Keratinocyte (primary cell): ENCODE measurements at regions not wholly inside any gene's neighbourhood (a gene's known extent, or its start where the extent isn't known, plus 50 kb on each side); places are given as distances from the start of the nearest gene placed in this dataset.

Experiments used
- DNase-seq: peaks from one replicate; pipeline ENCODE4 v3.0.0-alpha.2; 2011; ENCODE audit warnings: low read depth, missing footprints, low spot score
- FAIRE-seq: peaks from 2 replicates; lab custom pipeline; 2011; peaks lifted over from hg19 to GRCh38; lab: Jason Lieb, UNC
- H2AFZ ChIP-seq: 2 replicates; pipeline ENCODE4 v1.6.0; 2012; ENCODE audit warnings: low read length, control low read depth, inconsistent platforms; ENCODE audit not compliant: control insufficient read depth
- H3K27ac ChIP-seq: 2 replicates; pipeline ENCODE4 v1.5.1; 2011; ENCODE audit warnings: low read length; ENCODE audit not compliant: control insufficient read depth, insufficient read depth
- H3K27me3 ChIP-seq: 3 replicates; pipeline ENCODE4 v1.6.0; 2011; ENCODE audit warnings: low read length; ENCODE audit not compliant: control insufficient read depth, insufficient read depth; ENCODE audit errors: extremely low read depth
- H3K36me3 ChIP-seq, 2 experiments: 2 replicates in 1 of 2; 3 replicates in 1 of 2; pipeline ENCODE4 v1.5.1; 2011; ENCODE audit warnings: low read length in 2 of 2, mild to moderate bottlenecking in 1 of 2; ENCODE audit not compliant: control insufficient read depth in 2 of 2, insufficient read depth in 2 of 2; ENCODE audit errors: extremely low read depth in 1 of 2
- H3K4me1 ChIP-seq: 3 replicates; pipeline ENCODE4 v1.5.1; 2011; ENCODE audit warnings: low read length; ENCODE audit not compliant: control insufficient read depth, insufficient read depth; ENCODE audit errors: extremely low read depth
- H3K4me2 ChIP-seq: 3 replicates; pipeline ENCODE4 v1.6.0; 2011; ENCODE audit warnings: low read depth, low read length; ENCODE audit not compliant: control insufficient read depth, insufficient read depth; ENCODE audit errors: extremely low read depth
- H3K4me3 ChIP-seq, 3 experiments: fragments of 200-600 bp in 1 of 3; sonication (generic) in 1 of 3; 2 replicates in 2 of 3; 3 replicates in 1 of 3; pipeline ENCODE4 v1.5.1; 2011 to 2016; ENCODE audit warnings: low read length in 3 of 3, mild to moderate bottlenecking in 3 of 3, control low read depth in 2 of 3, inconsistent platforms in 1 of 3, low read depth in 1 of 3, mixed read lengths in 1 of 3, mixed run types in 1 of 3, moderate library complexity in 1 of 3; ENCODE audit not compliant: control insufficient read depth in 2 of 3, insufficient read depth in 2 of 3; ENCODE audit errors: extremely low read depth in 1 of 3
- H3K79me2 ChIP-seq: 2 replicates; pipeline ENCODE4 v1.6.0; 2012; ENCODE audit warnings: low read length; ENCODE audit not compliant: control insufficient read depth, insufficient read depth
- H3K9ac ChIP-seq: 3 replicates; pipeline ENCODE4 v1.6.0; 2011; ENCODE audit warnings: low read length; ENCODE audit not compliant: control insufficient read depth, insufficient read depth; ENCODE audit errors: extremely low read depth
- H3K9me1 ChIP-seq: 3 replicates; pipeline ENCODE4 v1.6.0; 2011; ENCODE audit warnings: low read length; ENCODE audit not compliant: control insufficient read depth, insufficient read depth; ENCODE audit errors: extremely low read depth
- H3K9me3 ChIP-seq: 2 replicates; pipeline ENCODE4 v1.5.1; 2012; ENCODE audit warnings: low read depth, low read length; ENCODE audit not compliant: control insufficient read depth
- H4K20me1 ChIP-seq: 3 replicates; pipeline ENCODE4 v1.6.0; 2011; ENCODE audit warnings: low read length; ENCODE audit not compliant: control insufficient read depth, insufficient read depth; ENCODE audit errors: extremely low read depth
- EZH2 ChIP-seq: IDR thresholded peaks from one replicate; pipeline ENCODE4 v1.6.1; 2012; ENCODE audit warnings: inconsistent platforms, mild to moderate bottlenecking, low read length, moderate library complexity
- dilution Hi-C: fragments of 300-500 bp; cut with MboI; formaldehyde crosslinking; loops from one replicate; pipeline ENCODE4 v1.7.0; 2020; ENCODE audit warnings: low sequenced_read_pairs; ENCODE audit not compliant: extremely low pct_ligation_motif_present
- TF ChIP-seq, protein P1 (sequence below), 3 experiments: IDR thresholded peaks in 1 of 3; conservative IDR thresholded peaks in 1 of 3; optimal IDR thresholded peaks in 1 of 3; 2 replicates in 2 of 3; 3 replicates in 1 of 3; pipeline versions ENCODE3 to v1.5.1; 2011; ENCODE audit warnings: low read length in 3 of 3, mild to moderate bottlenecking in 3 of 3, moderate library complexity in 2 of 3, control low read depth in 1 of 3, inconsistent platforms in 1 of 3; ENCODE audit not compliant: insufficient read depth in 2 of 3; ENCODE audit errors: extremely low read depth in 1 of 3

DNA sequence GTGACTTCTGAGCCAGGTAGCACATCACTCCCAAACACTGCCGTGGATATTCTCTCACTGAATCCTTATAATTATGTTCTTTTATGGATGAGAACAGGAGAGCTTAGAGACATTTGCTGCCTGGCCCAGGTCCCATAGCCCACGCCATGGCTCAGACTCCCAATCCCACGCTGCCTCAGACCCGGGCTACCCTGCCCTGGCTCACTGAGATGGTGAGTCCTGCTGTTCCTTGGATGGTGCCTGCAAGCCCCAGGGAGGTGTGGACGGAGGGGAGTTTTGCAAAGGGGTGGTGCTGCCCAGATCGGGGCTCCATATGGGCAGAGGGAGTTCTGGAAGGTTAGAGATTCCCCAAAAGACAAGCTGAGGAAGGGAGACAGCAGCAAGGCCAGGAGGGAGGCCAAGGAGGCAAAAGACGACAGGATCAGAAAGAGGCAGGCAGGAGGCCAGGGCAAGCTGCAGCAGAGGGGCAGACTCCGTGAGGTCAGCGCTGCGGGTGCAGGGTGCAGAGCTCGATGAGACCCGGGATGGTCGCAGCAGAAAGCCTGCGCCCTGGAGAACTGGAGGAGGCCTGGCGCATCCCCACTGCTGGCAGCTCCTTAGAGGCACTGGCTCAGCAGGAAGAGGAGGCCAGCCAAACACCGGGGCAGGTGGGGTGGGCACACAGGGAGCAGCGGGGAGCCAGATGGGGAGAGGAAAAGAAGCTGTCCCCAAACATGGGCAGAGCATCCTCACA lies 95.7 kb upstream of the ALDH1A3 start:
- dilution Hi-C loops, result no loop called here
- Histone ChIP-seq H3K4me1 (no peaks in the 10 kb centered on the region), H3K36me3 (no peaks in the 10 kb centered on the region), H3K4me2 (no peak overlapping the region), H3K9ac (no peak overlapping the region), H3K27me3 (no peaks in the 10 kb centered on the region), H3K79me2 (no peaks in the 10 kb centered on the region), H3K27ac (no peak overlapping the region), H4K20me1 (no peaks in the 10 kb centered on the region), H3K9me3 (no peaks in the 10 kb centered on the region), H2AFZ (no peak overlapping the region), H3K4me3 (no peak overlapping the region), H3K9me1 (no peaks in the 10 kb centered on the region)
- DNase-seq (no peak), FAIRE-seq (no peak)
- TF ChIP-seq EZH2, result no peak
- TF ChIP-seq, protein P1, sequence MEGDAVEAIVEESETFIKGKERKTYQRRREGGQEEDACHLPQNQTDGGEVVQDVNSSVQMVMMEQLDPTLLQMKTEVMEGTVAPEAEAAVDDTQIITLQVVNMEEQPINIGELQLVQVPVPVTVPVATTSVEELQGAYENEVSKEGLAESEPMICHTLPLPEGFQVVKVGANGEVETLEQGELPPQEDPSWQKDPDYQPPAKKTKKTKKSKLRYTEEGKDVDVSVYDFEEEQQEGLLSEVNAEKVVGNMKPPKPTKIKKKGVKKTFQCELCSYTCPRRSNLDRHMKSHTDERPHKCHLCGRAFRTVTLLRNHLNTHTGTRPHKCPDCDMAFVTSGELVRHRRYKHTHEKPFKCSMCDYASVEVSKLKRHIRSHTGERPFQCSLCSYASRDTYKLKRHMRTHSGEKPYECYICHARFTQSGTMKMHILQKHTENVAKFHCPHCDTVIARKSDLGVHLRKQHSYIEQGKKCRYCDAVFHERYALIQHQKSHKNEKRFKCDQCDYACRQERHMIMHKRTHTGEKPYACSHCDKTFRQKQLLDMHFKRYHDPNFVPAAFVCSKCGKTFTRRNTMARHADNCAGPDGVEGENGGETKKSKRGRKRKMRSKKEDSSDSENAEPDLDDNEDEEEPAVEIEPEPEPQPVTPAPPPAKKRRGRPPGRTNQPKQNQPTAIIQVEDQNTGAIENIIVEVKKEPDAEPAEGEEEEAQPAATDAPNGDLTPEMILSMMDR (optimal IDR thresholded peaks at IDR 0.05 in 1 of 3, IDR thresholded peaks at IDR 0.05 in 1 of 3, conservative IDR thresholded peaks at IDR 0.05 in 1 of 3; ENCODE audit: extremely low read depth in 1 of 3, insufficient read depth in 2 of 3, low read length in 3 of 3), result no peak

DNA sequence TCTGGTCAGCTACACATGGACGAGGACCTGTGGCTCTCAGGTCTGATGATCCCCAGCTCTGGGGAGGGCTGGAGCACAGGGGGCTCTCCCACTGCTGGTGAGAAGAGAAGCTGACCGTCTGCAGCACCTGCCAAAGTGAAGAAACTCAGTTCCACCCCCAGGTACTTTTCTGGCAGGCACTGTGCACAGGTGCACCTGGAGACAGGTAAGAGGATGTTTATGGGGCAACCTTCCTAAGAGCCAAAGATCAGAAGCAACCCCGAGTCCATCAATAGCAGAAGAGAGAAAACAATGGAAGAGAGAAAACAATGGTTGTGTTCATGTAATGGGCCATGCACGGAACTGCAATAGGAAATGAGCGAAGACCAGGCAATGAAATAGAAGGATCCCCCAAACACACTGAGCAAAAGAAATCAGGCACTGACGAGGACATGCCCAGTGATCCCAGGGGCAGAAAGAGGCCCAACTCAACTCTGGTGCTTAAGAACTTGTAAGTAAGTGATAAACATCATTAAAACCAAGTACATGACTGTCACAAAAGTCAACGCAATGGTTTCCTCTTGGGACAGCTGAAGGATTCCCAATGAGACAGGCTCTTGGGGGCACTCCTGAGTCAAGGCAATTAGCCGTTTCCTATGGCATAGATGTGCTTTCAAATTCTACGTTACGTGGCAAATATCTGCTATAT lies 95.0 kb upstream of the ALDH1A3 start:
- H3K79me2 ChIP-seq, result no peaks in the 10 kb centered on the region
- no peak overlapping the region for H3K9ac ChIP-seq
- no peak overlapping the region for H2AFZ ChIP-seq
- TF ChIP-seq, protein P1 (optimal IDR thresholded peaks at IDR 0.05 in 1 of 3, IDR thresholded peaks at IDR 0.05 in 1 of 3, conservative IDR thresholded peaks at IDR 0.05 in 1 of 3; ENCODE audit: extremely low read depth in 1 of 3, insufficient read depth in 2 of 3, low read length in 3 of 3), result no peak
- no peak for TF ChIP-seq EZH2
- FAIRE-seq (no peak), DNase-seq (no peak)
- dilution Hi-C loops, result no loop called here
- H4K20me1 ChIP-seq, result no peaks in the 10 kb centered on the region
- H3K9me3 ChIP-seq, result no peaks in the 10 kb centered on the region
- no peak overlapping the region for H3K4me3 ChIP-seq
- no peak overlapping the region for H3K4me2 ChIP-seq
- H3K27me3 ChIP-seq, result no peaks in the 10 kb centered on the region
- no peaks in the 10 kb centered on the region for H3K4me1 ChIP-seq
- H3K9me1 ChIP-seq, result no peaks in the 10 kb centered on the region
- no peak overlapping the region for H3K27ac ChIP-seq
- no peaks in the 10 kb centered on the region for H3K36me3 ChIP-seq
